A172 (cell line): ENCODE measurements at regions not wholly inside any gene's neighbourhood (a gene's known extent, or its start where the extent isn't known, plus 50 kb on each side); places are given as distances from the start of the nearest gene placed in this dataset.
"Not testable (repeated sequence)": the region's sequence is repeated elsewhere in the genome, so short reads cannot be mapped to it uniquely, and the experiment has no call there.

Experiments
- DNase-seq: peaks from one replicate; pipeline ENCODE4 v3.0.0-alpha.2; 2015; ENCODE audit warnings: low spot score

- no peak for DNase-seq
Observed at GRCh38 chr10:84632866-84633265, 304.5 kb downstream of the CCSER2 start.

GRCh38 chr10:84634636-84635035, 306.2 kb downstream of the CCSER2 start:
- DNase-seq: no peak

- DNase-seq: not testable (repeated sequence)
Observed at GRCh38 chr10:84650628-84651027, 322.2 kb downstream of the CCSER2 start.

- DNase-seq: no peak
Observed at GRCh38 chr10:84654671-84655070, 326.3 kb downstream of the CCSER2 start.

GRCh38 chr10:84659027-84659426, 330.6 kb downstream of the CCSER2 start:
- DNase-seq: no peak

- no peak for DNase-seq
Observed at GRCh38 chr10:84659497-84660439, 331.4 kb downstream of the CCSER2 start.

- DNase-seq: no peak
Observed at GRCh38 chr10:84660450-84661159, 332.2 kb downstream of the CCSER2 start.

GRCh38 chr10:84665211-84665610, 336.8 kb downstream of the CCSER2 start:
- no peak for DNase-seq

GRCh38 chr10:84665883-84666463, 337.6 kb downstream of the CCSER2 start:
- no peak for DNase-seq

GRCh38 chr10:84668186-84668763, 339.9 kb downstream of the CCSER2 start:
- DNase-seq: no peak

- DNase-seq: no peak
Observed at GRCh38 chr10:84675060-84675459, 346.7 kb downstream of the CCSER2 start.

- DNase-seq: no peak
Observed at GRCh38 chr10:84676536-84676935, 348.1 kb downstream of the CCSER2 start.

- no peak for DNase-seq
Observed at GRCh38 chr10:84681781-84682180, 353.4 kb downstream of the CCSER2 start.

- no peak for DNase-seq
Observed at GRCh38 chr10:84683550-84683949, 355.2 kb downstream of the CCSER2 start.

GRCh38 chr10:84683980-84684740, 355.8 kb downstream of the CCSER2 start:
- no peak for DNase-seq

GRCh38 chr10:84685047-84685660, 356.8 kb downstream of the CCSER2 start:
- DNase-seq: no peak

- DNase-seq: no peak
Observed at GRCh38 chr10:84693006-84693405, 364.6 kb downstream of the CCSER2 start.

GRCh38 chr10:84695902-84696301, 367.5 kb downstream of the CCSER2 start:
- DNase-seq: no peak

GRCh38 chr10:84696610-84697009, 368.2 kb downstream of the CCSER2 start:
- no peak for DNase-seq

GRCh38 chr10:84698989-84699388, 370.6 kb downstream of the CCSER2 start:
- no peak for DNase-seq
